Stimulated activated CD8-positive, alpha-beta memory T cell treated with anti-CD3 and anti-CD28 coated beads, Interleukin-15, amount 100 ng/mL, for 1 hour (primary cell): ENCODE measurements at regions not wholly inside any gene's neighbourhood (a gene's known extent, or its start where the extent isn't known, plus 50 kb on each side); places are given as distances from the start of the nearest gene placed in this dataset.
A peak's percentile ranks its signal among the peaks of the same experiment; 100 is the strongest.
"Not testable (repeated sequence)": the region's sequence is repeated elsewhere in the genome, so short reads cannot be mapped to it uniquely, and the experiment has no call there.

ENCODE experiments used
- DNase-seq: peaks from one replicate; pipeline ENCODE4 v3.0.0-alpha.2; 2020; ENCODE audit warnings: low read depth

DNA sequence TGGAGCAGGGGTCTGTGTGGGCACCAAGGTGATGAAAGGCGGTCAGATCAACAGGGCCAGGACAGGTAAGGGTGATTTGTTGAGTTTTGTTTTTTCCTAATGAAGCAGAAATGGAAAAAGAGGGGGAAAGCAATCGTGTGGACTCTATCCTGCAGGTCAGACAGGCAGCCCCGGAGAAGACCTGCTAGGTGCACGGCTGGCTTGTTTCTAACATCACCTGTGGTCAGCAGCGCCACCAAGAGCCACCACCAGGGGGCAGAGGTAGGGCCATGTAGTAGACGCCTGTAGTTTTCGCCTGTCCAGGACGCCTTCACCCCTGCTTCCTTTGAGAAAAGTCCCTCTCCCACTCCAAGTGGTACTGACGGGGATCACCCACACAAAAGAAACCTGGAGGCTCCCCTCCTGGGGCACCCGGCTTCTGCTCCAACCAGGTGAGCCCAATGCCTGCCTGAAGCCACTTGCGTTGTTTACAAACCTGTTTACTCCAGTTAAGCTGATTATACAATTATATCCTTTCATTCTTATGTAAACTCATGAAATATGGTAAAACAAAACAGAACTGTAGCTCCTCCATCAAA lies 54.2 kb upstream of the SEC14L1 start:
- peak; percentile 66 for DNase-seq

GRCh38 chr17:77087650-77088454 lies 52.9 kb upstream of the SEC14L1 start:
- no peak for DNase-seq

- DNase-seq: peak; percentile 76
These were observed 52.2 kb upstream of the SEC14L1 start for GRCh38 chr17:77088455-77089123.

DNA sequence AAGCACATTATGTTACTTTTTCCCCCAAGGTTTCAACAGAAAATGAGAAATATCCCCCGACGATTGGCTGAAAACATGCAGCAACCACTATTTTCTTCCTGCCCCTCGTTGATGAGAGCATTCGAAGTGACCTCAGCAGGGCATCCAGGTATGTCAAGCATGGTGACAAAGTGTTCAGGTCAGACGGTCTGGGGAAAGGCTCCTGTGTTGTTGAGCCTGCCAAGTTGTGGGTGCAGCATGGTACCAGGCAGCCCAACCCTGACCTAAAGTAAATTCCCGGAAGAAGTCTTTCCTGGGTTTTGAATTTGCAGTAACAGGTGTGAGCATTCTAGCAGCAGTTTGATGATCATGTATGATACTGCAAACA lies 51.7 kb upstream of the SEC14L1 start:
- DNase-seq: no peak

GRCh38 chr17:77089949-77090348 lies 50.8 kb upstream of the SEC14L1 start:
- DNase-seq: not testable (repeated sequence)

- no peak for DNase-seq
These were observed 50.3 kb upstream of the SEC14L1 start for GRCh38 chr17:77090476-77090875.
